ENCODE measurements at regions not wholly inside any gene's neighbourhood (a gene's known extent, or its start where the extent isn't known, plus 50 kb on each side); places are given as distances from the start of the nearest gene placed in this dataset.

DNA sequence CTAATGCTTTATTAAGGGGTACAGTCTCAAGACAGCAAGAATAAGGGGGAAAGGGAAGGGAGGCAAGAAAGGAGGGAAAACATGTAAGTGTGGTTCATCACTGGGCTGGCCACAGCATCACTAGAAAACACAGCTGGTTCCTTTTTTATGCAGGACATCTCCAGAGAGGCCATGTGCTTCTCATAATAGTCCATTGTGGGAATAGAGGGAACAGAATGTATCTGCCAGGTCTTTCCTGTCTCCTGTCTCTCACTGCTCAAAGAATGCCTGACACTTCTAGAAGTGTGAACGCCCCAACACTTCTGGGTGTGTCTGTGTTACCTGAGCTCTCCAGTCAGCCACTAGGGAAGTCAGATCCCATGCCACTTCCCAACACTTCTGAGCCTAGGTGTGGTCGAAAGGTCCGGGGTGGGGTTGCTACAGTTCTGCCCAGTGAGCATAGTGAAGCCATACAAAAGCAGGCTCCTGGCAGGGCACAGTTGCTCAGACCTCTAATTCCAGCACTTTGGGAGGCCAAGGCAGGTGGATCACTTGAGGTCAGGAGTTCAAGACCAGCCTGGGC is 255.6 kb upstream of the SLC30A5 start:
- no peak for TF ChIP-seq CTCF (IDR thresholded peaks at IDR 0.05)
- TF ChIP-seq POLR2A (IDR thresholded peaks at IDR 0.05), result no peak

All from lower leg skin (tissue), 3 donors.